Breast epithelium (tissue), 3 donors: ENCODE measurements at regions not wholly inside any gene's neighbourhood (a gene's known extent, or its start where the extent isn't known, plus 50 kb on each side); places are given as distances from the start of the nearest gene placed in this dataset.

Source experiments
- CTCF ChIP-seq, 3 donors: fragments of 450-650 bp; IDR thresholded peaks; one replicate each; pipeline ENCODE4 v1.5.1; 2016 to 2017; ENCODE audit warnings: antibody characterized with exemption in 3 of 3, mild to moderate bottlenecking in 3 of 3, moderate library complexity in 3 of 3
- POLR2A ChIP-seq: fragments of 450-650 bp; IDR thresholded peaks from one replicate; pipeline ENCODE4 v1.6.1; 2016; ENCODE audit warnings: antibody characterized with exemption, mild to moderate bottlenecking, moderate library complexity

GRCh38 chr11:119550053-119550752, 127.2 kb upstream of the THY1 start:
- no peak for TF ChIP-seq CTCF (IDR thresholded peaks at IDR 0.05)
- no peak for TF ChIP-seq POLR2A
